ENCODE measurements at regions not wholly inside any gene's neighbourhood (a gene's known extent, or its start where the extent isn't known, plus 50 kb on each side); places are given as distances from the start of the nearest gene placed in this dataset.

DNA sequence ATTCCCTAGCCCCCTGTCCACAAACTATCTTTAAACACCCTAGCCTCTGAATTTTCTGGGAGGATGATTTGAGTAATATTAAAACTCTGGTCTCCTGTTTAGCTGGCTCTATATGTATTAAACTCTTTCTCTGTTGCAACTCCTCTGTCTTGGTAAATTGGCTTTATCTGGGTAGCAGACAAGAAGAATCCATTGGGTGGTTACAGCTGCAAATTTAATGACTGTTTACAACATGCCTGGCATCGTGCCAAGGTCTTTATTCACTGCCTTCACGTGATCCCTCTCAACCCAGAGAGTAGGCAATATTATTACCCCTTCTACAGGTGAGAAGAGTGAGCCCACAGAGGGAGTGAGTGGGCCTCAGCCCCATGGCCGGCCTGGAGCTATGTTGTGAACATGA lies 77.8 kb upstream of the MYL2 start:
- DNase-seq = no peak

DNA sequence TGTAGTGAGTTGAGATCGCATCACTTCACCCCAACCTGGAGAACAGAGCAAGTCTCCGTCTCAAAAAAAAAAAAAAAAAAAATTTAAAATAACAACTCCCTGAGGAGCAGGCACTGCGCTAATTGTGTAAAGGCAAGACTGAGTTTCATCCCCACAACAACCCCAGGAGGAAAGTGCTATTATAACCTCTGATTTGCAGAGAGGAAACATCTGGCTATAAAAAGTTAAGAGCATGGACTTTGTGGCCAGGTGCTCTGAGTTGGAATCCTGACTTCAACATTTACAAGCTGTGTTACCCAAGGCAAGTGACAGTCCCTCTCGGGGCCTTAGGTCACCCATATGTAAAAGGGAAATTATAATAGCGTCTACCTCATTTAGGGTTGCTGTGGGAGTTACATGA lies 76.0 kb upstream of the MYL2 start:
- DNase-seq = no peak

DNA sequence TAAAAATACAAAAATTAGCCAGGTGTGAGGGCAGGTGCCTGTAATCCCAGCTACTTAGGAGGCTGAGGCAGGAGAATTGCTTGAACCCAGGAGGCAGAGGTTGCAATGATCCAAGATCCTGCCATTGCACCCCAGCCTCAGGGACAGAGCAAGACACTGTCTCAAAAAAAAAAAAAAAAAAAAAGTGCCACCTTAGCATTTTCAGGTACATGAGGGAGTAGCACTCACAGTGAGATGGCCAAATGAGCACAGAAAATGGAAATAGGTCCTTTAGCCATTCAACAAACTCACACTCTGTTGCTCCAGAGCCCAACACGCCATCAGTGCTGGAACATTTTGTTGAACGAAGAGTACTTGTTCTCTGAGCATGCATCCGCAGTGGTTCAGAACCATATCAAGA lies 75.2 kb upstream of the MYL2 start:
- no peak for DNase-seq

DNA sequence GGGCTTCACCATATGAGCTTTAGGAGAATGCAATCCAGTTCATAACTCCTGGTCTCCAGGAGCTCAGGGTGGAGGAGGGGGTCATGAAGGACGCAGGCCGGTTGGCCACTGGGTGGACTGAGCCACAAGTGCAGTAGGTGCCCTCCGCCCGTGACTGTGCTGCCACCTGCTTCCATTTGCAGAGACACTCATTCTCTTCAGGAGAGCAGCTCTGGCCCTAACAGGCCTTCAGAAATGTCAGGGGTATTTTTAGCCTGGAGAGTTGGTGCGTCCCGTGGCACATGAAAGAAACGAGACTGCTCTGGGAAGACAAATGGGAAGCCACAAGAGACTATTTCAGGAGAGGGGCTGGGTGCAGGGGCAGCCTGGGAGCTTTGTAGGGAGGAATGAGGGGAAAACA lies 74.6 kb upstream of the MYL2 start:
- DNase-seq = no peak

DNA sequence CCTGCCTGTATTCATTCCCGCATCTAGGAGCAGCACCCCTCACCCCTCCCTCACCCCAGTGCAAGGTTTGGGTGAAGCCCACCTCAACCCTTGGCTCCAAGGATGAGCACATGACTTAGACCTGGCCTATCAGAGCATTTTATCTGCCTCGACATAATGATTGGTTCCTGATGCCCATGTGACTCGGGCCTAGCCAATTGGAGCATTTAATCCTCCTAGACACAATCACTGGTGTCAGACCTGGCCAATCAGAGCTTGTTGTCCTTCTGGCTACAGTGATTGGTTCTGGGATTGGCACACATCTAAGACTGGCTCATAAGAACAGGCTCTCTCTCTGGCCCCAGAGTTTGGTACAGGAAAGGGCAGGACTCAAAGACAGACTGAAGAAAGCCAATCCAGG lies 73.1 kb upstream of the MYL2 start:
- DNase-seq = no peak

DNA sequence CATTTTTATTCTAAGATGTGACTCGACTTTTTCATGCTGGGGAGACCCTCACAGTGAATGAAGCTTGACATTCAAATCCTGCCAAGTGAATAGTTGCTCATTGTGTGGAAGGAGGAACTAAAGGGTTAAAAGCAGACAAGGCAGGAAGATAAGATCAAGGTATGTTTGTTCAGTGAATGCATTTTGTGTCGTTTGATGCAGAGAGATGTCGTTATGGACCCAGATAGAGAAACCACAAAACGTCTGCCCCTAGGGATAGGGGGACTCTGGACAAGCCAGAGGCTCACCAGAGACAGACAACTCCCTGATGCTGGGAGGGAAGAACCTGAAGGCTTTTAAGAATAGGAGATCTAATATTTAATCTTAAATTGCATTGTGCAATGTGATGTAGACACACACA lies 72.5 kb upstream of the MYL2 start:
- DNase-seq = no peak

DNA sequence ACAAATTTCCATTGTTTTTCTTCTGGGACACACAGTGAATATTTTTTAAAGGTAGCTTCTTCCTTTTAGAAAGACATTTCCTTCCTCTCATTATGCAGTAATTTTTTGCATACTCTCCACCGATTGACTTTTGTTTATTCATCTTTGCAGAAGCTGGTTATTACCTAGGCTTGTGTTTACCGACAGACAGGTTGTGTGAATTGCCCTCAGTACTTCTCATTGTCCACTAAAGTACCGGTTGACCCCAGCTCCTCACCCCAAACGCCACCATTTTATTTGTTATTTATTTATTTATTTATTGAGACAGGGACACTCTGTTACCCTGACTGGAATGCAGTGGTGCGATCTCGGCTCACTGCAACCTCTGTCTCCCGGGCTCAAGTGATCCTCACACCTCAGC lies 63.4 kb upstream of the MYL2 start:
- DNase-seq = no peak

DNA sequence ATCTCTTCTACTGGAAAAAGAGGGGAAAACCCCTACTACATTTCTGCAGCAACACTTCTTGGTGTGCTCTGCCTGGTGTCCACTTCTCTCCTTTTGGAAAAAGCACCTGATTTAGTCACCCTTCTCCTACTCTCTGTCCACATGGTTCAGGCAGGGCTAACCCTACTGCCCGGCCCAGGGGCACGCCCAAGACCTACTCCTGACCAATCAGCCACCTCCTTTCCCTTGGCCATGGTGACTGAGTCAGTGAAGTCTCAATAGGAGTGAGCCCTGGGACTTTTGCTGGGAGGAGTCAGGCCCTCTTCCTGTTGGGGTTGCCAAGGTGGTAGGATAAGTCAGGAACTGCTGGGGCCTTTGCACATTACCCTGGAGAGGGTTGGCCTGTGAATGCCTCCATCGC lies 52.5 kb upstream of the MYL2 start:
- DNase-seq = no peak

DNA sequence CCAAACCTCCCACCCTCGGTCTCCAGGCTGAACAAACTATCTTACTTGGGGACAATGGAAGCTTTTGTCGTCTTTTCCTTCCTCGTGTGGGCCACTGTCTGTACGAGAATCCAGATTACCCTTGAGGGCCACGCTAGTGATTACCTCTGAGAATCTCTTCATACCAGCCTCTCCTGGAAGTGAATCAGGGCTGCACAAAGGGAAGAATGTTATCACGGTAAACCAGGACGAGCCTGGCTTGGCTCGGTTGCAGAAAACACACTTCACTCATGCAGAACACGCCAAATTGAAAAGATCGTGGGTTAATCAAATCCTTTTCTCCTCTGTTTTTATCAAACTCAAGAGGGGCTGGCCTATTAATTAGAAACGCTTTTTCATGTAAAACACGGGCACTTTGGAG lies 51.6 kb upstream of the MYL2 start:
- DNase-seq = no peak

DNA sequence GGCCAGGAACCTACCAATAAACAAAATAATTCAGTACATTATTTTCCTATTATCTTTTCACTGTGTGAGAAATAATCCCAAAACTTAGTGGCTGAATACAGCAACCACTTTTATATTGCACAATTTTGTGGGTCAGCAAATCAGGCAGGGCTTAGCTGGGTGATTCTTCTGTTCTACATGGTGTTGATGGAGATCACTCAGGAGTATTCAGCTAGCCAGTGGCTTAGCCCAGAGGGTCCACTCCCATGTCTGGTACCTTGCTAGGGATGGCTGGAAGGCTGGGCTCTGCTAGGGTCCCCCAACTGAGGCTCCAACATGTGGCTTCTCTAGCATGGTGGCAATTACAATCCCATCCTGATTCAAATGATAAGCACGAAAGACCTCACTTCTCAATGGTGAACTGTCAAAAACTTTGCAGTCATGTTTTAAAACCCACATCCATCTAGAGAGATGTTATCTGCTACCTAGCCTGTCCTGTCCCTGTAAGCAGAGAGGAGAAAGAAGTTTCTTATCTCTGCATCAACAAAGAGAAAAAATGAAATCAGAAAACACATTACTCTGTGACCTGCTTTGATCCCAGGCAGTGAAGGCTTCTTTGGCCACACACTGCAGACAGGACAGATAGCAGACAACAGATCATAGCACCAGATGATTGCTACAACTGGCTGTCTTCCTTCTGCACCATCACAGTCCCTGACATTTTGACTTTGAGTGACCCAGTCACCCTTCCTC lies 51.0 kb upstream of the MYL2 start:
- no peak for DNase-seq
